HG03575 (cell line): ENCODE measurements at regions not wholly inside any gene's neighbourhood (a gene's known extent, or its start where the extent isn't known, plus 50 kb on each side); places are given as distances from the start of the nearest gene placed in this dataset.

Experiments
- ATAC-seq: cut with Tn5 transposase; IDR thresholded peaks from one replicate; pipeline ENCODE4 v1.9.1; 2021; ENCODE audit not compliant: unreplicated experiment, insufficient number of reproducible peaks, low FRiP score; ENCODE audit errors: extremely low read depth

DNA sequence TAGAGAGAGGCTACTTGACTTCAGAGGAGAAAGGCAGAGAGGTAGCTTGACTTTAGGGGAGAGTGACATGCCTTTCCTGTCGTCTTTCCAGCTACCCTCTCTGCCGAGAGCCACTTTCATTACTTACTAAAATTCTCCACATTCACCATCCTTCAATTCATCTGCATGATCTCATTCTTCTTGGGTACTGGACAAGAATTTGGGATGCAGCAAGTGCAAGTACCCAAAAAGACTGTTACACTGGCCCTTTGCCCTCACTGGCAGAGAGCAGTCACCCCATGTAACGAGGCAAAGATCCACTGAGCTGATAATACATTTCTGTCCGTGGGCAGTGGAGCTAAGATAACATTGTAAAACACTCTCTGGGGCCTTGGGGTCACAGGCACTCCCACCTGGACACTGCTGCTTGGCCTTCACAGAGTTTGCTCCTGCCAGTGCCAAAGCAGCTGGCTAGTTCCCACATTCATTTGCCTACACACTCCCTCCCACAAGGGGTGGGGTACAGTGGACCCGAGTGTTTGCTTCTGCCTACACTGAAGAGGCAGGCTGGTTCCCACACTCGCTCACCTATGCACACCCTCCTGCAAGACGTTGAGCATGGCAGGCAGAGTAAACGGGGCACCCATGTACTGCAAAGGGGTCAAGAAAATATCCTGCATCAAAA, 1276.9 kb upstream of the PCDH9 start:
- no peak for ATAC-seq

- ATAC-seq, result no peak
Measured at GRCh38 chr13:68490594-68490993, 1260.5 kb upstream of the PCDH9 start.

- no peak for ATAC-seq
Measured at GRCh38 chr13:68481130-68481529, 1251.0 kb upstream of the PCDH9 start.

- ATAC-seq, result no peak
Measured at GRCh38 chr13:68473834-68474326, 1243.7 kb upstream of the PCDH9 start.

- ATAC-seq, result no peak
Measured at GRCh38 chr13:68467160-68467559, 1237.0 kb upstream of the PCDH9 start.

- no peak for ATAC-seq
Measured at GRCh38 chr13:68440874-68441273, 1210.7 kb upstream of the PCDH9 start.

GRCh38 chr13:68439817-68440216, 1209.7 kb upstream of the PCDH9 start:
- no peak for ATAC-seq

DNA sequence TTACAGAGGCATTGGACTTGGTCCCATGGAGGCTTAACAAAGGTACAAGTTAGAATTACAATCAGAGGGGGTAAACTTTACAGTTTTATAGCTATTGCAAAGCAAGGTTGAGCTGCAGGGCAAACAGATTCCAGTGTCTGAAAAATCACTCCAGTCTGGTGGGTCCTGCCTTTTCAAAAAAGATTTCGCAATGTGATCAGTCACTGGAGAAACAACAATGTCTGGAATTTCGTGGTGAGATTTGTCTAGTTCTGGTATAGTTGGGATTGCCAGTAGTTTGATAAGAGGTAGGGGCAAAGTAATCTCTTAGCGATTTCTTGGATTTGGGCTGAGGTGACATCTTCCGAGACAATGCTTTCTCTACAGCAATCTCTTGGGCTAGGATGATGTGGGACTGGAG, 1198.2 kb upstream of the PCDH9 start:
- no peak for ATAC-seq

- no peak for ATAC-seq
Measured at GRCh38 chr13:68417801-68418200, 1187.7 kb upstream of the PCDH9 start.

- ATAC-seq, result no peak
Measured at GRCh38 chr13:68410007-68410406, 1179.9 kb upstream of the PCDH9 start.

- ATAC-seq, result no peak
Measured at GRCh38 chr13:68390987-68391386, 1160.9 kb upstream of the PCDH9 start.

DNA sequence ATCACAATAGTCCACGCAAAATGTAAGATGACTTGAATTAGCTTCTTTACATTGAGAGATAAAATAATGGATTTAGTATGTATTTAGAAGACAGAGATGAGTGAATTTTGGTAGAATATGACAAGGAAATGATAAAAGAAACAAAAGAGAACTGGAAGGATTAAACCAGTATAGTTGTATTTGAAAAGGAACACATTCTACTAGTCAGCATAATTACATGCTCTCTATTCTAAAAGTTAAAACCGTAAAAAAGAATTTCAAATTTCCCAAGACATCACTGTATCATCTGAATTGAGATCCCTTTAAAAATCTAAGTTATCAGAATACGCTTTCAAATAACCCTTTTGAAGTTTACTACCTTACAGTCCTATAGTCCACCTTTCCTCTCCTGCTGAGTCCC, 1156.7 kb upstream of the PCDH9 start:
- no peak for ATAC-seq

GRCh38 chr13:68380041-68380973, 1150.2 kb upstream of the PCDH9 start:
- no peak for ATAC-seq

DNA sequence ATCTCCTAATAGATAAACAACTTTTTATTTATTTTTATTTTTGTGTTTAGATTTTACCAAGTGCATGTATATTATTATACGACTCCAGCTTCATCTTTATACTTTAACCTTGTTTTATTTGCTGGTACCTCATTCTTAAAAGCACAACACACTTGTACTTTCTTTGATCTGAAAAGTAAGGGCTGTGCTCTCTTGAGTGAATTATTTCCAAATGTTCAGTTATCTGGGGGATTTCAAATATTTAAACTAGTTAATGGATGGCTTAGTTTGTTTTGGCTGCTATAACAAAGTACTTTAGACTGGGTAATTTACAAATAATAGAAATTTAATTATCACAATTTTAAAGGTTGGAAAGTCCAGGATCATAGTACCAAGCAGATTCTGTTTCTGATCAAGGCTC, 1148.2 kb upstream of the PCDH9 start:
- ATAC-seq, result no peak

DNA sequence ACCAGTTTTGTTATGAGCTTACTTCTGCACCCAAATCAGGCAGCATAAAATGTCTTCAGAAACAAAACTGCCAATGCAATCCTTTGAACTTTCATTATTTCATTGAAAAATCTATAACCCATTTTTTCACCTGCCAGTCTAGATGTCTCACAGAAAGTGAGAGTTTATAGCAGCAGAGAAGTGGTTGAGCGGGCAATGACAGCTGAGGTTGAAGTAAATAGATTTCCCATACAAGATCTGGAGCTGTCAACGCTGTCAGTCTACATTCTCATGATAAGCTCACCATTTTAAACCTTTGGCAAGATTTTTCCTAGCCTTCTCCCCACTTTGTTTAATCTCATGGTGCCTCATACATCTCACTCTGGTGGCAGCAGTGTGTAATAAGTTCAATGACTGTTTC, 1144.9 kb upstream of the PCDH9 start:
- no peak for ATAC-seq

- no peak for ATAC-seq
Measured at GRCh38 chr13:68369739-68370138, 1139.6 kb upstream of the PCDH9 start.

- ATAC-seq, result no peak
Measured at GRCh38 chr13:68368922-68369321, 1138.8 kb upstream of the PCDH9 start.

DNA sequence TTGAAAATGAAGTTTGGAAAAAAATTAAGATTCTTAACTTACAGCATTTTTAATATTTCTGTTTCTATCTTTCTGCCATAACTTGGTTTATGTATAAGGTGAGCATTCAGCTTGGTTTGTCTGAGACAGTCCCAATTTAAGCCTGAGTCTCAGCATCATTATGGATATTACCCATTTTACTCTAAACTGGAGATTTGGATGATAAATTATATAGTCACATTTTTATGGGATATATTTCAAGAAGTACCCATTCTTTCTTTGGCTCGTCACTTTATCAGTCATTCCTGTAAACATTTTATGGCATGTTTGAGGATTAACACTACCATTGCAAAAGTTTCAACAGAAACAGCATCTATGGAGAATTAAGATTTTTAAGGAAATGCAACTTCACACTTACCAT, 1129.0 kb upstream of the PCDH9 start:
- ATAC-seq, result no peak

DNA sequence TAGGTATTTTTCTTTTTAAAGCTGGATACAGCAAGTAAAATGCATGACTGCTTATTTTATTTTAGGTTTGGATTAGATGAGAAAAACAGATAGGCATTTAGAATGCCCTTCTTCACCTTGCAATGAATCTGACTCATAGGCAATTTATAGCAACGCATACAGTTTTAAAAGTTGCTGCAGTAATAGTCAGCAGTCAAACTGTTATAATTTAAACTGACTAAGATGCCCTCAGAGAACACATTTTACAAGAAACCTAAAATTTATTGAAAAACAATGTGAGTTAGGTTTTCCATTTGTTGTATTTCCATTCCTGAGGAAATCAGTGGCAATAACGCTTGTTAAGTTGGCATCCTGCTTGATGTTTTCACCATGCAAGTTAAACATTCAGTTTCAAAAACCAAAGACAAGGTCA, 1128.2 kb upstream of the PCDH9 start:
- ATAC-seq, result no peak

DNA sequence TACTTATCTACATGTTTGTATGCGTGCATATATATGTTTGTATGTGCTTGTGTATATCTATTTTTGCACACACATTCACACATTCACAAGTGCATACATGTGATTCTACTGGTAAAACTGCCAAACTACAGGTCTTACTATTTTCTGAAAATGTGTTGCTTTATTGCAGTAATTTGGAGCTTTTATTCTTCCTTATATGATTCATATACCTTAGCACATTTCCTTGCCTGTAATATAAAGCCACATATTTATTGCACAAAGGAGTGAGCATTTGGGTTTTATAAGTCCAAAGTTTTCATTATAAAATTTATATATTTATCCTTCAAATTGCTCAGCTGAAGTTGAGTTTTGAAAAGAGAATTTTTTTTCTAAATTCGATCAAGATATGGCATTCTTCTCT, 1120.4 kb upstream of the PCDH9 start:
- ATAC-seq, result no peak
